Suppressor macrophage treated with lipopolysaccharide for 1 hour (primary cell): ENCODE measurements at regions not wholly inside any gene's neighbourhood (a gene's known extent, or its start where the extent isn't known, plus 50 kb on each side); places are given as distances from the start of the nearest gene placed in this dataset.
"Not testable (repeated sequence)": the region's sequence is repeated elsewhere in the genome, so short reads cannot be mapped to it uniquely, and the experiment has no call there.

Experiments used
- DNase-seq, 3 donors: peaks; one replicate each; pipeline ENCODE4 v3.0.0-alpha.2; 2020 to 2022

GRCh38 chr7:125971656-125972055 is 1042.0 kb upstream of the POT1 start:
- DNase-seq: no peak

- no peak for DNase-seq
Observed at GRCh38 chr7:125966278-125967048, 1036.8 kb upstream of the POT1 start.

GRCh38 chr7:125934955-125935354 is 1005.3 kb upstream of the POT1 start:
- no peak for DNase-seq

- no peak for DNase-seq
Observed at GRCh38 chr7:125934539-125934938, 1004.9 kb upstream of the POT1 start.

GRCh38 chr7:125930848-125931247 is 1001.2 kb upstream of the POT1 start:
- no peak for DNase-seq

- DNase-seq: no peak
Observed at GRCh38 chr7:125927556-125927955, 997.9 kb upstream of the POT1 start.

- DNase-seq: no peak
Observed at GRCh38 chr7:125926621-125927020, 997.0 kb upstream of the POT1 start.

- no peak for DNase-seq
Observed at GRCh38 chr7:125924037-125924436, 994.4 kb upstream of the POT1 start.

GRCh38 chr7:125915381-125915948 is 985.8 kb upstream of the POT1 start:
- DNase-seq: not testable (repeated sequence)

- DNase-seq: no peak
Observed at GRCh38 chr7:125908711-125909110, 979.1 kb upstream of the POT1 start.

- DNase-seq: no peak
Observed at GRCh38 chr7:125899577-125899976, 970.0 kb upstream of the POT1 start.

- DNase-seq: no peak
Observed at GRCh38 chr7:125892434-125892833, 962.8 kb upstream of the POT1 start.

GRCh38 chr7:125878988-125879387 is 949.4 kb upstream of the POT1 start:
- DNase-seq: no peak

- no peak for DNase-seq
Observed at GRCh38 chr7:125878235-125878956, 948.8 kb upstream of the POT1 start.

GRCh38 chr7:125877246-125877645 is 947.6 kb upstream of the POT1 start:
- no peak for DNase-seq

GRCh38 chr7:125876431-125876830 is 946.8 kb upstream of the POT1 start:
- DNase-seq: no peak

- no peak for DNase-seq
Observed at GRCh38 chr7:125871431-125871830, 941.8 kb upstream of the POT1 start.

- DNase-seq: no peak
Observed at GRCh38 chr7:125857606-125858005, 928.0 kb upstream of the POT1 start.

GRCh38 chr7:125848157-125848556 is 918.5 kb upstream of the POT1 start:
- DNase-seq: no peak

- no peak for DNase-seq
Observed at GRCh38 chr7:125847692-125848091, 918.1 kb upstream of the POT1 start.

GRCh38 chr7:125847055-125847454 is 917.4 kb upstream of the POT1 start:
- no peak for DNase-seq

- no peak for DNase-seq
Observed at GRCh38 chr7:125845686-125846085, 916.1 kb upstream of the POT1 start.

GRCh38 chr7:125834421-125834820 is 904.8 kb upstream of the POT1 start:
- DNase-seq: no peak

GRCh38 chr7:125833839-125834238 is 904.2 kb upstream of the POT1 start:
- no peak for DNase-seq
